ENCODE measurements at regions not wholly inside any gene's neighbourhood (a gene's known extent, or its start where the extent isn't known, plus 50 kb on each side); places are given as distances from the start of the nearest gene placed in this dataset.

GRCh38 chr1:22331618-22332423, 119.8 kb upstream of the ZBTB40 start (continued):
- TF ChIP-seq NFAT5 (CRISPR knock-in tag; IDR thresholded peaks at IDR 0.05): no peak
- no peak for TF ChIP-seq ZNF672 (CRISPR knock-in tag; IDR thresholded peaks at IDR 0.05)
- no peak for TF ChIP-seq ZKSCAN5 (CRISPR knock-in tag; IDR thresholded peaks at IDR 0.05)
- TF ChIP-seq ZNF274 (CRISPR knock-in tag; IDR thresholded peaks at IDR 0.05): no peak
- TF ChIP-seq ZSCAN29 (CRISPR knock-in tag; conservative IDR thresholded peaks at IDR 0.05): no peak
- no peak for TF ChIP-seq MAX (IDR thresholded peaks at IDR 0.05)
- no peak for TF ChIP-seq NBN (conservative IDR thresholded peaks at IDR 0.05)

GRCh38 chr1:22332424-22332717, 119.3 kb upstream of the ZBTB40 start:
- Histone ChIP-seq H4K20me1 (ENCODE audit: insufficient read depth, low read length) (no peaks in the 10 kb centered on the region), H3K4me2 (ENCODE audit: low read depth, low read length) (no peak overlapping the region), H2AFZ (ENCODE audit: low read length) (no peak overlapping the region), H3K9me3 (ENCODE audit: low read length) (no peaks in the 10 kb centered on the region), H3K27me3 (ENCODE audit: control insufficient read depth in 1 of 2, insufficient read depth in 2 of 2, low read length in 2 of 2) (peaks cover 0 to 53% of the 10 kb centered on the region in 2 experiments; a peak in 3 of 5 replicates), H3K4me3 (replicated peaks in 1 of 3; ENCODE audit: insufficient read depth in 1 of 3, low read depth in 2 of 3, low read length in 3 of 3) (no peak overlapping the region), H3K27ac (ENCODE audit: extremely low read length, insufficient read depth, low read length) (no peak overlapping the region), H3K4me1 (ENCODE audit: insufficient read depth, low read length) (peaks cover 10% of the 10 kb centered on the region), H3K36me3 (replicated peaks in 1 of 2; ENCODE audit: control insufficient read depth in 1 of 2, insufficient read depth in 2 of 2, low read length in 2 of 2) (no peaks in the 10 kb centered on the region), H3K79me2 (ENCODE audit: insufficient read depth, low read length) (no peaks in the 10 kb centered on the region), H3K9ac (ENCODE audit: insufficient read depth, low read depth, low read length) (no peak overlapping the region)
- in situ Hi-C loops (cut with HindIII; ENCODE audit: extremely low pct_ligation_motif_present, low pct_unique_long_range_greater_than_20kb): no loop called here
- ChIA-PET CTCF (ENCODE audit: low intra/inter-chr PET ratio, low total read pairs) (no interaction called here), POLR2A (no interaction called here)
- no TSS peak for BruUV-seq (replicated peaks)
- no peak for DNase-seq (ENCODE audit: low spot score)
- FAIRE-seq: no peak
- no peak for ATAC-seq
- intact Hi-C loops (cut with micrococcal nuclease; ENCODE audit: unreplicated experiment): no loop called here
- 22% methylated on average over 3 of the region's 4 CpGs for WGBS (ENCODE audit: low lambda C conversion rate)
- TF ChIP-seq HNRNPUL1 (IDR thresholded peaks at IDR 0.05; ENCODE audit: low read depth, low read length) (no peak), KDM6A (CRISPR knock-in tag; IDR thresholded peaks at IDR 0.05; ENCODE audit: low read depth) (no peak), ZNF142 (CRISPR knock-in tag; IDR thresholded peaks at IDR 0.05) (no peak), ATF5 (CRISPR knock-in tag; IDR thresholded peaks at IDR 0.05; ENCODE audit: low read depth) (no peak), TOE1 (CRISPR knock-in tag; IDR thresholded peaks at IDR 0.05) (no peak)

Measured in HepG2 (cell line).